Panc1 (cell line): ENCODE measurements at regions not wholly inside any gene's neighbourhood (a gene's known extent, or its start where the extent isn't known, plus 50 kb on each side); places are given as distances from the start of the nearest gene placed in this dataset.

Source experiments
- ATAC-seq: fragments of 200-7000 bp; cut with Tn5 transposase; 2 replicates; pipeline ENCODE4 v1.9.1; 2020; ENCODE audit warnings: mild to moderate bottlenecking, moderate library complexity
- BruUV-seq: library from RNA; stranded (reverse); fragments of 400-500 nt; replicated peaks from 2 replicates; lab custom pipeline; 2021; lab: Mats Ljungman, UMichigan
- CTCF ChIA-PET: fragments of 300-600 bp; sonication (Branson Sonifier 250); formaldehyde crosslinking; loops from one replicate; lab custom pipeline; 2022; ENCODE audit warnings: antibody characterized with exemption; lab: Charles Lee
- POLR2A ChIA-PET: fragments of 300-600 bp; sonication (Branson Sonifier 250); formaldehyde crosslinking; loops from one replicate; lab custom pipeline; 2022; ENCODE audit warnings: antibody characterized with exemption; lab: Charles Lee
- DNase-seq: peaks from one replicate; pipeline ENCODE4 v3.0.0-alpha.2; 2010; ENCODE audit warnings: low read depth, low spot score
- H3K27ac ChIP-seq: 2 replicates; pipeline ENCODE4 v1.5.1; 2011; ENCODE audit warnings: mild to moderate bottlenecking, low read length, inconsistent platforms
- H3K27me3 ChIP-seq: fragments of 200-500 bp; sonication (Bioruptor generic); 2 replicates; pipeline ENCODE4 v1.6.0; 2014; ENCODE audit warnings: low read length, inconsistent platforms; ENCODE audit not compliant: control insufficient read depth, insufficient read depth
- H3K36me3 ChIP-seq: fragments of 200-500 bp; sonication (Bioruptor generic); 2 replicates; pipeline ENCODE4 v1.5.1; 2014; ENCODE audit warnings: inconsistent platforms, mild to moderate bottlenecking, low read length, moderate library complexity; ENCODE audit not compliant: control insufficient read depth, insufficient read depth
- H3K4me1 ChIP-seq: 2 replicates; pipeline ENCODE4 v1.5.1; 2011; ENCODE audit warnings: inconsistent platforms, mild to moderate bottlenecking, low read length, moderate library complexity; ENCODE audit not compliant: control insufficient read depth, insufficient read depth
- H3K4me3 ChIP-seq, 2 experiments: 2 replicates each; pipeline ENCODE4 v1.5.1; 2011 to 2012; ENCODE audit warnings: low read depth in 2 of 2, low read length in 2 of 2, mild to moderate bottlenecking in 2 of 2, inconsistent platforms in 1 of 2, moderate library complexity in 1 of 2
- H3K9me3 ChIP-seq: fragments of 200-500 bp; sonication (Bioruptor generic); 2 replicates; pipeline ENCODE4 v1.5.1; 2014; ENCODE audit warnings: low read depth, mild to moderate bottlenecking, inconsistent platforms, low read length, moderate library complexity; ENCODE audit not compliant: control insufficient read depth, insufficient read depth
- CTCF ChIP-seq: fragments of 450-650 bp; IDR thresholded peaks from 2 replicates; pipeline ENCODE4 v1.5.1; 2017; ENCODE audit warnings: mild to moderate bottlenecking
- POLR2AphosphoS5 ChIP-seq: IDR thresholded peaks from 2 replicates; pipeline ENCODE4 v1.6.1; 2012; ENCODE audit warnings: mild to moderate bottlenecking, low read depth, low read length, moderate library complexity
- REST ChIP-seq, 2 experiments: IDR thresholded peaks; 2 replicates each; pipeline ENCODE4 v1.6.1; 2011 to 2012; ENCODE audit warnings: low read depth in 2 of 2, control low read depth in 1 of 2, low read length in 1 of 2, mild to moderate bottlenecking in 1 of 2, moderate library complexity in 1 of 2; ENCODE audit not compliant: insufficient read depth in 1 of 2
- SIN3A ChIP-seq: IDR thresholded peaks from 2 replicates; pipeline ENCODE4 v1.6.1; 2012; ENCODE audit warnings: low read depth, mild to moderate bottlenecking, low read length, moderate library complexity, borderline replicate concordance; ENCODE audit not compliant: insufficient read depth
- TCF7L2 ChIP-seq: IDR thresholded peaks from 2 replicates; pipeline ENCODE4 v1.6.1; 2011; ENCODE audit warnings: mild to moderate bottlenecking, low read depth, low read length, inconsistent platforms
- in situ Hi-C: cut with HindIII; loops from 2 replicates; pipeline ENCODE4 v1.10.0; 2016; ENCODE audit warnings: low sequenced_read_pairs, low pct_unique_long_range_greater_than_20kb
- intact Hi-C: fragments of 100-400 bp; cut with micrococcal nuclease; formaldehyde crosslinking; loops from one replicate; pipeline ENCODE4 v1.10.0; 2022; ENCODE audit not compliant: unreplicated experiment

- ChIA-PET CTCF (no interaction called here), POLR2A (no interaction called here)
- TF ChIP-seq REST (IDR thresholded peaks at IDR 0.05; ENCODE audit: insufficient read depth in 1 of 2, low read depth in 2 of 2, low read length in 1 of 2) (no peak), POLR2AphosphoS5 (no peak), SIN3A (no peak), CTCF (no peak), TCF7L2 (no peak)
- BruUV-seq: no TSS peak
- no peaks in the 10 kb centered on the region for H3K27me3 ChIP-seq
- H3K9me3 ChIP-seq: no peaks in the 10 kb centered on the region
- no peaks in the 10 kb centered on the region for H3K4me1 ChIP-seq
- DNase-seq (no peak), ATAC-seq (no peak)
- H3K27ac ChIP-seq: no peak overlapping the region
- in situ Hi-C loops (no loop called here), intact Hi-C loops (no loop called here)
- no peak overlapping the region for H3K4me3 ChIP-seq
- H3K36me3 ChIP-seq: no peaks in the 10 kb centered on the region
These were observed 577.9 kb upstream of the CDH5 start for GRCh38 chr16:65788434-65789140.

GRCh38 chr16:65787921-65788320 is 578.6 kb upstream of the CDH5 start:
- Histone ChIP-seq H3K4me1 (no peaks in the 10 kb centered on the region), H3K4me3 (no peak overlapping the region), H3K9me3 (no peaks in the 10 kb centered on the region), H3K27me3 (no peaks in the 10 kb centered on the region), H3K27ac (no peak overlapping the region), H3K36me3 (no peaks in the 10 kb centered on the region)
- TF ChIP-seq SIN3A: no peak
- no peak for TF ChIP-seq CTCF
- no peak for TF ChIP-seq REST (IDR thresholded peaks at IDR 0.05; ENCODE audit: insufficient read depth in 1 of 2, low read depth in 2 of 2, low read length in 1 of 2)
- no peak for TF ChIP-seq POLR2AphosphoS5
- TF ChIP-seq TCF7L2: no peak
- in situ Hi-C loops: no loop called here
- ATAC-seq (no peak), DNase-seq (no peak)
- BruUV-seq: no TSS peak
- intact Hi-C loops: no loop called here
- ChIA-PET POLR2A (no interaction called here), CTCF (no interaction called here)
